Suppressor macrophage (primary cell): ENCODE measurements at regions not wholly inside any gene's neighbourhood (a gene's known extent, or its start where the extent isn't known, plus 50 kb on each side); places are given as distances from the start of the nearest gene placed in this dataset.
A peak's percentile ranks its signal among the peaks of the same experiment; 100 is the strongest.

Experiments
- DNase-seq, 4 experiments: peaks; one replicate each; pipeline ENCODE4 v3.0.0-alpha.2; 2020 to 2022

GRCh38 chr5:14977058-14977685, 105.6 kb upstream of the ANKH start:
- no peak for DNase-seq

GRCh38 chr5:14976486-14976885, 104.9 kb upstream of the ANKH start:
- DNase-seq, result no peak

GRCh38 chr5:14971873-14972272, 100.3 kb upstream of the ANKH start:
- DNase-seq, result no peak

GRCh38 chr5:14968796-14969195, 97.2 kb upstream of the ANKH start:
- DNase-seq, result no peak

GRCh38 chr5:14967166-14967565, 95.6 kb upstream of the ANKH start:
- DNase-seq, result no peak

- no peak for DNase-seq
Observed at GRCh38 chr5:14965815-14966214, 94.2 kb upstream of the ANKH start.

- DNase-seq, result no peak
Observed at GRCh38 chr5:14962604-14963003, 91.0 kb upstream of the ANKH start.

GRCh38 chr5:14960120-14960462, 88.5 kb upstream of the ANKH start:
- DNase-seq, result no peak

- DNase-seq, result no peak
Observed at GRCh38 chr5:14959399-14960119, 88.0 kb upstream of the ANKH start.

GRCh38 chr5:14958188-14958587, 86.6 kb upstream of the ANKH start:
- peak in 2 of 4 experiments; percentile 13 to 15 for DNase-seq

- no peak for DNase-seq
Observed at GRCh38 chr5:14956423-14957046, 85.0 kb upstream of the ANKH start.

GRCh38 chr5:14954616-14955343, 83.2 kb upstream of the ANKH start:
- no peak for DNase-seq

GRCh38 chr5:14954216-14954615, 82.6 kb upstream of the ANKH start:
- no peak for DNase-seq

GRCh38 chr5:14953075-14953607, 81.6 kb upstream of the ANKH start:
- no peak for DNase-seq

- no peak for DNase-seq
Observed at GRCh38 chr5:14948383-14948782, 76.8 kb upstream of the ANKH start.

GRCh38 chr5:14946815-14947620, 75.4 kb upstream of the ANKH start:
- DNase-seq, result peak; percentile 30 to 63 (median 48)

- DNase-seq, result no peak
Observed at GRCh38 chr5:14945450-14945849, 73.9 kb upstream of the ANKH start.

GRCh38 chr5:14944996-14945395, 73.4 kb upstream of the ANKH start:
- DNase-seq, result no peak

GRCh38 chr5:14944350-14944739, 72.8 kb upstream of the ANKH start:
- DNase-seq, result no peak

- no peak for DNase-seq
Observed at GRCh38 chr5:14942212-14942611, 70.6 kb upstream of the ANKH start.

- peak; percentile 72 to 94 (median 82) for DNase-seq
Observed at GRCh38 chr5:14937254-14937653, 65.7 kb upstream of the ANKH start.

- DNase-seq, result peak in 2 of 4 experiments; percentile 24 to 36
Observed at GRCh38 chr5:14936588-14936987, 65.0 kb upstream of the ANKH start.
